ENCODE measurements at regions not wholly inside any gene's neighbourhood (a gene's known extent, or its start where the extent isn't known, plus 50 kb on each side); places are given as distances from the start of the nearest gene placed in this dataset.

DNA sequence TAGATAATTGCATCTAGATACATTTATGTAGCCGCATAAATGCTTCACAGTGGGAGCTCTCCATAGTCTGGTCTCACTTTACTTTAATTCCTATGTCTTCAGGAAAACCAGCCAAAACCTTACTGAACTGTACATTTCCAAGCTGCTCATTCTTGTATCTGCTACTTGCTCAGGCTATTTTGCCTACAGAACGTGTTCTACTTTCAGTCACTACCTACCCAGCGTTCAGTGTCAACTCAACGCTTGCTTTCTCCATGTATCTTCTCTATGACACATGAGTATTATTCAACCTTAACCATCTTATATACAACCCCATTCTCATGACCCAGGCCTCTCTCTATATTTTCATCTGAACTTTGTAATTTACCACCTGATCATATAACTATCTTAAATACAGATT is 101.9 kb downstream of the KLF12 start:
- Histone ChIP-seq H3K4ac (ENCODE audit: low read depth, low read length) (no peak overlapping the region), H3K4me1 (ENCODE audit: control insufficient read depth, insufficient read depth, low read length) (no peaks in the 10 kb centered on the region), H3K9me3 (ENCODE audit: control insufficient read depth, insufficient read depth, low read length) (no peaks in the 10 kb centered on the region), H4K91ac (ENCODE audit: insufficient read depth, low read depth, low read length) (no peak overlapping the region), H4K5ac (ENCODE audit: low read depth, low read length) (no peak overlapping the region), H2BK20ac (ENCODE audit: low read depth, low read length) (no peak overlapping the region), H3K79me1 (ENCODE audit: low read depth in 1 of 2, low read length in 2 of 2) (peaks cover 15 to 39% of the 10 kb centered on the region in 2 experiments), H4K20me1 (ENCODE audit: insufficient read depth, low read length) (peaks cover 7% of the 10 kb centered on the region; the same call in 1 of the 2 replicates), H3K36me3 (ENCODE audit: control insufficient read depth, insufficient read depth, low read length) (no peaks in the 10 kb centered on the region), H2BK5ac (ENCODE audit: low read depth, low read length, poor library complexity, severe bottlenecking) (no peak overlapping the region), H3K23ac (ENCODE audit: low read depth, low read length) (no peak overlapping the region), H2BK120ac (ENCODE audit: low read depth, low read length) (no peak overlapping the region), H3K27ac (ENCODE audit: insufficient read depth, low read length) (no peak overlapping the region), H3K56ac (ENCODE audit: extremely low read depth, insufficient read depth, low read length) (no peak overlapping the region), H2AK9ac (replicated peaks; ENCODE audit: low read depth, low read length, poor library complexity) (no peak overlapping the region), H4K8ac (ENCODE audit: low read depth in 2 of 2, low read length in 2 of 2) (no peak overlapping the region), H2AK5ac (ENCODE audit: low read depth, low read length) (no peak overlapping the region), H2AFZ (replicated peaks; ENCODE audit: low read length, poor library complexity) (no peak overlapping the region), H3K4me3 (ENCODE audit: insufficient read depth, low read depth, low read length) (no peak overlapping the region), H3K4me2 (ENCODE audit: low read depth, low read length) (no peak overlapping the region), H3K18ac (ENCODE audit: low read depth, low read length) (no peak overlapping the region), H3K14ac (replicated peaks; ENCODE audit: low read depth, low read length) (no peak overlapping the region), H3K9me1 (ENCODE audit: insufficient read depth, low read length) (peaks cover 2% of the 10 kb centered on the region; the same call in 1 of the 2 replicates), H3K9ac (ENCODE audit: low read depth, low read length) (no peak overlapping the region), H3K27me3 (ENCODE audit: control insufficient read depth, insufficient read depth, low read length) (no peaks in the 10 kb centered on the region), H2BK15ac (ENCODE audit: low read depth, low read length) (no peak overlapping the region)
- intact Hi-C loops (cut with micrococcal nuclease) (no loop called here), dilution Hi-C loops (cut with HindIII; ENCODE audit: low sequenced_read_pairs, unreplicated experiment) (no loop called here), in situ Hi-C loops (cut with MboI; ENCODE audit: low sequenced_read_pairs) (no loop called here)
- WGBS, 2 experiments (ENCODE audit: extremely low coverage in 2 of 2, insufficient read length in 1 of 2): 100% methylated on average over 4 of the region's 4 CpGs; no CpG with 5 or more reads in 1 of the 2 experiments
- POLR2A ChIA-PET (ENCODE audit: unreplicated experiment): no interaction called here
- TF ChIP-seq RAD21 (IDR thresholded peaks at IDR 0.05; ENCODE audit: low read length): no peak
- no peak for TF ChIP-seq RCOR1 (IDR thresholded peaks at IDR 0.05; ENCODE audit: insufficient replicate concordance, low read length)
- TF ChIP-seq POLR2A (IDR thresholded peaks at IDR 0.05; ENCODE audit: low read depth, low read length): no peak
- TF ChIP-seq ELK1 (IDR thresholded peaks at IDR 0.05; ENCODE audit: borderline replicate concordance, low read depth, low read length): no peak
- no peak for TF ChIP-seq SMC3 (IDR thresholded peaks at IDR 0.05; ENCODE audit: low read depth, low read length)
- no peak for TF ChIP-seq NFE2L2 (IDR thresholded peaks at IDR 0.05; ENCODE audit: low read depth, low read length)
- no peak for TF ChIP-seq CEBPB (IDR thresholded peaks at IDR 0.05; ENCODE audit: low read depth, low read length)
- no peak for TF ChIP-seq BHLHE40 (IDR thresholded peaks at IDR 0.05; ENCODE audit: low read depth, low read length)
- no peak for TF ChIP-seq MXI1 (IDR thresholded peaks at IDR 0.05; ENCODE audit: borderline replicate concordance, low read depth, low read length)
- TF ChIP-seq CTCF (conservative IDR thresholded peaks at IDR 0.05; ENCODE audit: low read depth, low read length): no peak
- TF ChIP-seq MAFK (IDR thresholded peaks at IDR 0.05; ENCODE audit: low read depth, low read length): no peak
- TF ChIP-seq MAZ (IDR thresholded peaks at IDR 0.05; ENCODE audit: borderline replicate concordance, low read depth, low read length): no peak
- no peak for TF ChIP-seq FOS (IDR thresholded peaks at IDR 0.05; ENCODE audit: low read depth, low read length)
- no peak for TF ChIP-seq CHD1 (IDR thresholded peaks at IDR 0.05; ENCODE audit: low read depth, low read length)
- no peak for TF ChIP-seq USF2 (IDR thresholded peaks at IDR 0.05; ENCODE audit: low read depth, low read length)
- TF ChIP-seq RFX5 (IDR thresholded peaks at IDR 0.05; ENCODE audit: low read depth, low read length): no peak
- no peak for ATAC-seq (ENCODE audit: low read depth)
- DNase-seq: no peak
- CTCF ChIA-PET: interaction anchor here (0.6 kb wide), 1 partner anchor 21 kb away, joined by 5 read pairs; no protein-coding TSS in a partner anchor
- BruUV-seq (replicated peaks): no TSS peak
